Neural crest cell (in vitro differentiated cells): ENCODE measurements at regions not wholly inside any gene's neighbourhood (a gene's known extent, or its start where the extent isn't known, plus 50 kb on each side); places are given as distances from the start of the nearest gene placed in this dataset.

Experiments
- DNase-seq: peaks from one replicate; pipeline ENCODE4 v3.0.0; 2021; ENCODE audit warnings: low read depth, mixed read lengths, low spot score
- H3K27ac Mint-ChIP-seq: one replicate; pipeline ENCODE4 v1.8.0; 2021; ENCODE audit warnings: mild to moderate bottlenecking, mixed read lengths; ENCODE audit not compliant: unreplicated experiment
- H3K27me3 Mint-ChIP-seq: 2 replicates; pipeline ENCODE4 v1.8.0; 2021; ENCODE audit warnings: low read depth, mild to moderate bottlenecking, mixed read lengths
- H3K36me3 Mint-ChIP-seq: 2 replicates; pipeline ENCODE4 v1.8.0; 2021; ENCODE audit warnings: low read depth, mild to moderate bottlenecking, mixed read lengths
- H3K4me1 Mint-ChIP-seq: 2 replicates; pipeline ENCODE4 v1.8.0; 2021; ENCODE audit warnings: mixed read lengths
- H3K4me3 Mint-ChIP-seq: one replicate; pipeline ENCODE4 v1.8.0; 2021; ENCODE audit warnings: mild to moderate bottlenecking, mixed read lengths
- H3K9me3 Mint-ChIP-seq: 2 replicates; pipeline ENCODE4 v1.8.0; 2021; ENCODE audit warnings: mixed read lengths
- TF ChIP-seq, protein P1 (sequence below): fragments of 200-600 bp; sonication (generic); conservative IDR thresholded peaks from 2 replicates; pipeline ENCODE4 v1.5.0; 2021; ENCODE audit warnings: antibody characterized with exemption, mild to moderate bottlenecking

DNA sequence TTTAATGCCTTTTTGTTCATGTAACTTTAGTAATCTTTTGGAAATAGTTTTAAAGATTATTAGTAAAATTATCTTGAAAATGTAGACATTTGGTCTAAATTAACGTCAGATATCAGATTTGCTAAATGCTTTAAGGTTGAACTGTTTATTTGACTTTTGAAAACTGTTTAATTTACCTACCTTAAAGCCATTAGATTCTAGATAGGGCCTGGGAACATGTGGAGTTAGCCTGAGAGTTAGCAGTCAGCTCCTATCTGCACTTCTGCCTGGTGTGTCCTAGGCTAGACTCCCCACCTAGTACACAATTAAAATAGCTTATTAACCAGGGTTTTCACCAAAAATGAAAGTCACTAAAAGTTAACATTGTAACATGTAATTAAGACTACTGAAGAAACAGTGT is 53.7 kb upstream of the CFAP20DC start:
- Mint-ChIP-seq H3K9me3 (peaks cover 5% of the 10 kb centered on the region), H3K4me1 (peaks cover 5% of the 10 kb centered on the region), H3K27me3 (no peaks in the 10 kb centered on the region), H3K36me3 (peaks cover 4% of the 10 kb centered on the region), H3K4me3 (no peak overlapping the region), H3K27ac (no peak overlapping the region)
- no peak for DNase-seq
- TF ChIP-seq, protein P1, sequence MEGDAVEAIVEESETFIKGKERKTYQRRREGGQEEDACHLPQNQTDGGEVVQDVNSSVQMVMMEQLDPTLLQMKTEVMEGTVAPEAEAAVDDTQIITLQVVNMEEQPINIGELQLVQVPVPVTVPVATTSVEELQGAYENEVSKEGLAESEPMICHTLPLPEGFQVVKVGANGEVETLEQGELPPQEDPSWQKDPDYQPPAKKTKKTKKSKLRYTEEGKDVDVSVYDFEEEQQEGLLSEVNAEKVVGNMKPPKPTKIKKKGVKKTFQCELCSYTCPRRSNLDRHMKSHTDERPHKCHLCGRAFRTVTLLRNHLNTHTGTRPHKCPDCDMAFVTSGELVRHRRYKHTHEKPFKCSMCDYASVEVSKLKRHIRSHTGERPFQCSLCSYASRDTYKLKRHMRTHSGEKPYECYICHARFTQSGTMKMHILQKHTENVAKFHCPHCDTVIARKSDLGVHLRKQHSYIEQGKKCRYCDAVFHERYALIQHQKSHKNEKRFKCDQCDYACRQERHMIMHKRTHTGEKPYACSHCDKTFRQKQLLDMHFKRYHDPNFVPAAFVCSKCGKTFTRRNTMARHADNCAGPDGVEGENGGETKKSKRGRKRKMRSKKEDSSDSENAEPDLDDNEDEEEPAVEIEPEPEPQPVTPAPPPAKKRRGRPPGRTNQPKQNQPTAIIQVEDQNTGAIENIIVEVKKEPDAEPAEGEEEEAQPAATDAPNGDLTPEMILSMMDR = no peak

DNA sequence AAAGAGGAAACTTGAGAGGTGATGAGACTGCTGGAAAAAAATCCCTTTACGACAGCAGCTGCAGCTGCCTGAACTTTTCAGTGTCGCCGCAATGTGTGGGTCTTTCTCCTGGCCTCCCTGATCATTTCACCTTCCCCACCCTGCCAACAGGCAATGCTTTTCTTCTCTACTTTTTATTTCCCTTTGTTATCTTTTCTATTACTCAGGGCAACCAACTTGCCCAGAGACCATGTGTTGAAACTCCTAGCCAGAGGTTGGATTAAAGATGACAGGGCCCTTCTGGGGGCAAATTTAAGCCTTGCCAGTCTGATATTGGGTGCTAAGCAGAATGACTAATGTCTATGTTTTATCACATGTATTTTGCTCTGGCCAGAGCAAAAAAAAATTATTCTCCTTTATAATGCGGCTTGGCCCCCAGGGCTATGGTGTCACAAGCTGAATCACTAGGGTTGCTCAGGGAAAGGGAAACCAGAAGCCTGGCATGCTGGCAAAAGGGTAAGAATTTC is 51.5 kb upstream of the CFAP20DC start:
- H3K27ac Mint-ChIP-seq = no peak overlapping the region
- H3K4me3 Mint-ChIP-seq = no peak overlapping the region
- TF ChIP-seq, protein P1 = no peak
- no peak for DNase-seq
- H3K4me1 Mint-ChIP-seq = no peaks in the 10 kb centered on the region
- H3K9me3 Mint-ChIP-seq = peaks cover 13% of the 10 kb centered on the region
- H3K36me3 Mint-ChIP-seq = peaks cover 12% of the 10 kb centered on the region
- no peaks in the 10 kb centered on the region for H3K27me3 Mint-ChIP-seq
